ENCODE measurements at regions not wholly inside any gene's neighbourhood (a gene's known extent, or its start where the extent isn't known, plus 50 kb on each side); places are given as distances from the start of the nearest gene placed in this dataset.

DNA sequence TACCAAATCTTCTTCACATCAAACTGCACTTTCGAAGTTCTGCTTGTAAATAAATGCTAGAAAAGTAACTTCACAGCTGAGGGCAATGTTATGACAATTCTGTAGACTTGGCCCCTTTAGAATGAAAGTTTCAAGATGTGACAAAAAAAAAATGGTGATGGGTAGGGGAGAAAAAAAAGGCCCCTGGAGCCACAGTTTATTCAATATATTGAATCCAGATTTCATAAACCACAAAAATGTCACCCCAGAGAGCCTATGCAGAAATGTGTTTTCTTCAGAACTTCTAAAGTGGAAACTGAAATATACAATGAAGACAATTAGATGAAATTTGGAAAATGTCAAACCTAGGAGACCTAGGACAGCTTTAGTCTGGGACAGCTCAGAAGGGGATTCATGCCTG is 143.1 kb downstream of the EDN3 start:
- TF ChIP-seq, protein P1, sequence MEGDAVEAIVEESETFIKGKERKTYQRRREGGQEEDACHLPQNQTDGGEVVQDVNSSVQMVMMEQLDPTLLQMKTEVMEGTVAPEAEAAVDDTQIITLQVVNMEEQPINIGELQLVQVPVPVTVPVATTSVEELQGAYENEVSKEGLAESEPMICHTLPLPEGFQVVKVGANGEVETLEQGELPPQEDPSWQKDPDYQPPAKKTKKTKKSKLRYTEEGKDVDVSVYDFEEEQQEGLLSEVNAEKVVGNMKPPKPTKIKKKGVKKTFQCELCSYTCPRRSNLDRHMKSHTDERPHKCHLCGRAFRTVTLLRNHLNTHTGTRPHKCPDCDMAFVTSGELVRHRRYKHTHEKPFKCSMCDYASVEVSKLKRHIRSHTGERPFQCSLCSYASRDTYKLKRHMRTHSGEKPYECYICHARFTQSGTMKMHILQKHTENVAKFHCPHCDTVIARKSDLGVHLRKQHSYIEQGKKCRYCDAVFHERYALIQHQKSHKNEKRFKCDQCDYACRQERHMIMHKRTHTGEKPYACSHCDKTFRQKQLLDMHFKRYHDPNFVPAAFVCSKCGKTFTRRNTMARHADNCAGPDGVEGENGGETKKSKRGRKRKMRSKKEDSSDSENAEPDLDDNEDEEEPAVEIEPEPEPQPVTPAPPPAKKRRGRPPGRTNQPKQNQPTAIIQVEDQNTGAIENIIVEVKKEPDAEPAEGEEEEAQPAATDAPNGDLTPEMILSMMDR (IDR thresholded peaks at IDR 0.05) = no peak

GRCh38 chr20:59446376-59446775 is 146.0 kb downstream of the EDN3 start:
- TF ChIP-seq, protein P1 (IDR thresholded peaks at IDR 0.05) = no peak

DNA sequence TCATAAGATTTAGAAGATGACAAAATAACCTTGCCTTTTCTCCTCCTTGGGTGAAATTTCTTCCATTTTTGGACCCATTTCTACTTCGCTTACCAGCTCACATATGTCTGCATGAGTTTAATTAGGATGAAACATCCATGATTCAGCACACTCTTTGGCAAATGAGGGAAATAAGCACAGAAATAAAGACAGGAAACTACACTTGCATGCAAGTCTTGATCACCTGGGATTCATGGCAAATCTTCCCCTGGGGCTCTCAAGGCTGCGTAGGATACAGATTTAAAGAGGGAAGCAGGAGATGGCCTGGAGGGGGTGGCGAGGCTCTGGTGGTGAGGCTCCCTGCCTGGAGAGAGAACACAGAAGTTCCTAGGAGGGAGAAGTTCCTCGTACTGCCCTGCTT is 147.8 kb downstream of the EDN3 start:
- TF ChIP-seq, protein P1 (IDR thresholded peaks at IDR 0.05) = no peak

- TF ChIP-seq, protein P1 (IDR thresholded peaks at IDR 0.05) = no peak
Measured at GRCh38 chr20:59448851-59449444, 148.5 kb downstream of the EDN3 start.

DNA sequence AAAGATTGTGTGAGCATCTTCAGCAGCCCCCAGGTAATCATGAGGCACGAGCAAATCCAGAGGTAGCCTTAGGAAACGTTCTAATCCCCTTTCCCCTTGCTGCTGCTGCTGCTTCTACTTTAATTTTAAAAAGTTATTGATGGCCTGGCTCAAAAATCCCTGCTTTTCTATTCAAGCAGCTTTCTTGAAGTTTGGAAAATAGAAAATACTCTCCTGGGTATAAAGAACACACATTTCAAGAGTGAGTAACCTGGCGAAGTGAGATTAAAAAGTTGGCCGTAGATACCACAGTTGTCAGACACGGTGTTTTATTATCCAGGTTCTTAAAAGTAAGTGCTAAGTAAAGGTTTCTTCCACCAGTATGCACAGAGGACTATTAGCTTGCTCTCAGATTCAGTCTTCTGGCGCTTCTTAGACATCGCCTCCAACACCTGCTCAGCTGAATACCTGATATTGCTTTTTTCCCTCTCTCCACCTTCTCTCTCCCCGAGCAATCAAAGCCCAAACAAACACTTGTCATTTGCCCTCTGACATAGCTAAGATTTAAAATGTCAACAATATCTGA is 150.7 kb downstream of the EDN3 start:
- TF ChIP-seq, protein P1 (IDR thresholded peaks at IDR 0.05) = no peak

- TF ChIP-seq, protein P1 (IDR thresholded peaks at IDR 0.05) = no peak
Measured at GRCh38 chr20:59451641-59452040, 151.2 kb downstream of the EDN3 start.

DNA sequence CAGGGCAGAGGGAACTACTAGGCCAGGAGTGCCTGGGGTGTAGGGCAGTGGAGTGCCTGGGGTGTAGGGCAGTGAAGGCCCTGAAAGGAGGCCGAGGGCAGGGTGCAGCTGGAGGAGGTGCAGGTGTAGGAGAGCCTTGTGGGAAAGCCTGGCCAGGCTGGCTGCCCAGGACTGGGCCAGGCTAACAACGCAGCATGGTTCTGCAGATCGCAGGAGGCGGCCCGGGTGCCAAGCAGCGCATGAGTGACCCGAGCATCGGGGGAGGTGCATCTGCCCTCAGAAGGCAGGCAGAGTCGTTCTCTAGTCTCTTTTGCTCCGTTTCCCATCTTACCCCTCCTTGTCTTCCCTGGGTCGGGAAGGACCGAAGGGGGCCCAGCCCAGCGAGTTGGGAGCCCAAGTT is 151.5 kb upstream of the PHACTR3 start:
- TF ChIP-seq, protein P1 (IDR thresholded peaks at IDR 0.05) = no peak

Data from LNCAP (cell line).